ENCODE measurements at regions not wholly inside any gene's neighbourhood (a gene's known extent, or its start where the extent isn't known, plus 50 kb on each side); places are given as distances from the start of the nearest gene placed in this dataset.
"Not testable (repeated sequence)": the region's sequence is repeated elsewhere in the genome, so short reads cannot be mapped to it uniquely, and the experiment has no call there.

DNA sequence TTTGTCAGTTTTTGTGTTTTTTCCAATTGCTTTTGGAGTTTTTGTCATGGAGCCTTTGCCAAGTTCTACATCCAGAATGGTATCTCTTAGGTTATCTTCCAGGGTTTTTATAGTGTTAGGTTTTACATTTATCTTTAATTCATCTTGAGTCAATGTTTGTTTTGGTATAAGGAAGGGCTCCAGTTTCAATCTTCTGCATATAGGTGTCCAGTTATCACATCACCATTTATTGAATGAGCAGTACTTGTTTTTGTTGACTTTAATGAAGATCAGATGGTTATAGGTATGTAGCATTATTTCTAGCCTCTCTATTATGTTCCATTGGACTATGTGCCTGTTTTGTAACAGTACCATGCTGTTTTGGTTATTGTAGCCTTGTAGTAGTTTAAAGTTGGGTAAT, 1233.1 kb downstream of the PLA2G4A start:
- DNase-seq = no peak

DNA sequence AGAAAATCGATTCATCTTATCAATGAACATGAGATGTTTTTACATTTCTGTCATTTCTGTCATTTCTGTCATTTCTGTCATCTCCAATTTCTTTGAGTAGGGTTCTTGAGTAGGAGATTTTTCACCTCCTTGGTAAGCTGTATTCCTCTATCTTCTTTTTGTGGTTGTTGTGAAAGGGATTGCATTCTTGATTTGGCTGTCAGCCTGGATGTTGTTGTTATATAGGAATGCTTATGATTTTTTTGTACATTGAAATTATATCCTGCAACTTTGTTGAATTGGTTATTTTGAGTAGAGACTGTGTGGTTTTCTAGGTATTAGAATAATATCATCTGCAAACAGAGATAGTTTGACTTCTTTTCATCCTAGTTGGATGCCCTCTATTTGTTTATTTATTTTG, 1233.7 kb downstream of the PLA2G4A start:
- no peak for DNase-seq

DNA sequence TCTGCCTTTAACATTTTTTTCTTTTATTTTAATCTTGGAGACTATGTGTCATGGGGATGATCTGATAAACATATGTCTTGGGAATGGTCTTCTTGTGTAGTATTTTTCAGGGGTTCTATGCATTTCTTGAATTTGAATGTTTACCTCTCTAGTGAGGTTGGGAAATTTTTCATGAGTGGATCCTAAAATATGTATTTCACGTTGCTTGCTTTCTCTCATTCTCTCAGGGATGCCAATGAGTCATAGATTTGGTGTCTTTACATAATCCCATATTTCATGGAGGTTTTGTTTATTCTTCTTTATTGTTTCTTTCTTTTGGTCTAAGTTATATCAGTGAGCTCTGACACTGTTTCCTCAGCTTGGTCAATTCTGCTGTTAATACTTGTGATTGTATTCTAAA, 1237.2 kb downstream of the PLA2G4A start:
- no peak for DNase-seq

DNA sequence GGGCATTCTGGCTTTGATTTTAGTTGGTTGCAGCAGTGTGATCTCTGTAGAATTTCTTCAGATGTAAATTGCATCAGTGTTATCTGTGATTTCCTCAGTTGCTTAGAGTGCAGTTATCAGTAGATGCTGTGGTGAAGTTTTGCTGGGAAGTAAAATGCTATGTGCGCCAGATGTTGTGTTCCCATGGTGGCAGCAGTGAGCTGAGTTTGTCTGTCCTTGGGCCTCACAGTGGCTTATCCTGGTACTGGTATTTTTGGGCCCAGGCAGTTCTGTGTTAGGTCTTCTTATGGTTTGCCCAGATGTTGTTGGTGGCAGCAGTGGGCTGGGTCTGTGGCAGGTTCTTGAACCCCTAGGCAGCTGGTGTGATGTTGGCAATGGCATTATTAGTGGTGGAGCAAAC, 1242.1 kb downstream of the PLA2G4A start:
- DNase-seq = no peak

DNA sequence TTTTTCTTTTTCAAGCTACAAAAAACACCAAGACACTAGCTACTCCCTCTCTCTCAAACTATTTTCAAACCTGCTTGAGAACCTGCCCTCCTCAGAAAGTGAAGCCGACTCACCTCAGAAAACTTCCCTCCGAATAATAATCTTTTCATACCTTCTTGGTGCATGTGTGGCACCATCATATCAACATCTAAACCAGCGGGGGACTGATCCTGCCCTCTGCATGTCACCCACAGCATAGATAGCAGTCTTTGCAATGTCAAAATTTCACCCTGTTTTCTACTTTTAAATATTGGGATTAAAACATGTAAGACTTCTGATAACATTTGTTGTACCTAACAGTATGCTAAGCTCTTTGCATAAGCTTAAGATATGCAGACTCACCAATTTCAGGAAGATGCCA, 1260.3 kb downstream of the PLA2G4A start:
- no peak for DNase-seq

DNA sequence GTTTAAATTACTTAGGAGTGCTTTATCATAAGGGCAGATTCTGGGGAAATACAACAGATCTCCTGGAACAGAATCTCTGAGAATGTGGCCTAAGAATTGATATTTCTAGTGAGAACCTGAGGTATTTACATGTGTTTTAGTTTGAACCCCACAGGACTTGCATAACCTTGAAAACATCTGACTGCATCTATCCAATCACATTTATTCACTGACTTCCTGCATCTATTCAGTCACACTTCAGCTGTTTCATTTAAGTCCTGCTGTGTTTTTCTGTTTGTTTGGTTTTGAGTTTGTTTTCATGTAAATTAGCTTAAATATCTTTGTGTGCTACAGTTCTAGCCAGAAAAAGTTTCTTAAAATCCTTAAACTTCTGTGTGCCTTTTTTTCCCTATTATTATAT, 1260.7 kb downstream of the PLA2G4A start:
- no peak for DNase-seq

DNA sequence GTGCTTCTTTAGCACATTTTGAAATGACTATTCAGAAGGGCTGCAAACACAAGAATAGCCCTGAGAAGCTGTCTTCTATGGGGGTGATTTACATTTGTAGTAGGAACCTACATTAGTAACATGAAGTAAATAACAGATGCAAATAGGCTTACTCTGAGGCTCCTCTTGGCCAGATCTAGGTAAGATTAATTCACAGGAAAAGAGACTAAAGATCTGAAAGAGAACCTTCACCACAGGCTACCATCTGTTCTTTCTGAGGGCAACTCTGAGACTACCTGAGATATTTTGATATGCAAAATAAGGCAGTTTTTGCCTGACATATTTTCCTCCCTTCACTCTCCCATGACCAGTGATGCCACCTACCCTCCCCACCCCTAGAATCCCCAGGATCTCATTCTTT, 1267.8 kb downstream of the PLA2G4A start:
- no peak for DNase-seq

DNA sequence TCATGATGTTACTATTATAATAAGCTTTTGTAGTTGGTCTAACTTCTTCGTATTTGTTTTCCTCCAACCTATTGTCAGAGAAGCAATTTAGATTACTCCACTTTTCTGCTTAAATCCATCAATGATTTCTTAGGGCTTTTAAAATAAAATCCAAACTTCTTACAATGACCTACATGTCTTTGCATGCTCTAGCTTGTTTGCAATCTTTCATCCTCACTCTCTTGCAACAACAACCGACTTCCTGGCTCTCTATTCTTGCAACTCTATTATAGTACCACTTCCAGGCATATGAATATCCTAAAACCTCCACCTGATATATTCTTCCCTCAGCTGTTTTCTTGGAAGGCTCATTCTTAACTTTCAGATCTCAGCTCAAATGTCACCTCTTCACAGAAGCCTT, 1288.7 kb downstream of the PLA2G4A start:
- DNase-seq = no peak

DNA sequence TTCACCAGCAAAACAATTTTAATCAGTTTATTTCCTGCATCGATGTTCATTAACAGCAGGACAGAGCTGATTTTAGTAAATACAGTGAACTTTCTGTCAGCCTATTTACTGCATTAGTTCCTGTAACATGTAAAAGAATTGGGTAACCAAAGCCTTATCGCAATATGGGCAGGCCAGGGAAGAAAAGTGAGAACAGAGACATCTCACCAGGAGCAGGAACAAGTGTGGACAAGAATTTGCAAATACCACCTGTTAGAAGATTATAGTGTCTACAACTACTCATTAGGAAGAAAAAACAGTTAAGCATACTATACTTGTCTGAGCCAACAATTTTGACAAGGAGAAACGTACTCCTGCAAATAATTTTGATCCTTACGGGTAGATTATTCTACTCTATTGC, 1293.9 kb downstream of the PLA2G4A start:
- DNase-seq = no peak

DNA sequence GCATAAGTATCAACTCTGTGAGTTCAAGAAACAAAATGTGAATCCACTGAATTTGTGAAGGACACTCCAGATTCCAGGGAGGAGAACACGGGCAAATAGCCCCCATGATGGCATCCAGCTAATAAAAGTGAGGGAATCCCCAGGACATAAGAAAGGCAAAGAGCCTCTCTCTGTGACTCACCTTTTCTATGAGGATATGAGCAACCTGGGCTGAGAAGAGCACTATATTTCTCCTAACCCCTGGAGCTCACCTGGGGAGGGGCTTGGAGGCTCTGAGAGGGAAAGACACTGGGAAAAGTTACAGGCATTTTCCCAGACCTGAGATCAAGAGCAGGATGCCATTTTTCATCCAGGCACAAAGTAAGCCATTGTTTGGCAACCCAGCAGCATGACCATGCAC, 1298.8 kb downstream of the PLA2G4A start:
- DNase-seq = no peak

DNA sequence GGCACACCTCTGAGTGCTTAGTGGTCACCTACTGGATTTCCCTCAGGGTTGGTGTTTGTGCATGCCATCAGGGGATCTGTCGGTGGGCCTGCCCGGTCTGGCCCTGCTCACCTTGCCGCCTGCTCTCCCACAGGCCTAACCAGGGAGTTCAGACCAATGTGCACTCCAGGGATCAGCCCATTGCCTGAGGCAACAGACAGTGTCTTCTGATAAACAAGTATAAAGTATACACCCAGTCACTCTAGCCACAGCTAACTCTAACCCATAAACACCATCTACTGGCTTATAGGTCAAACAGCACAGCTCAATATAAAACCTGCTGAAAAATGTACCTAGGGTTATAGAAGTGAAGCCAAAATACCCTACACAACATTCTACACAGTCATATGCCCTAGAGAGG, 1300.0 kb downstream of the PLA2G4A start:
- no peak for DNase-seq

DNA sequence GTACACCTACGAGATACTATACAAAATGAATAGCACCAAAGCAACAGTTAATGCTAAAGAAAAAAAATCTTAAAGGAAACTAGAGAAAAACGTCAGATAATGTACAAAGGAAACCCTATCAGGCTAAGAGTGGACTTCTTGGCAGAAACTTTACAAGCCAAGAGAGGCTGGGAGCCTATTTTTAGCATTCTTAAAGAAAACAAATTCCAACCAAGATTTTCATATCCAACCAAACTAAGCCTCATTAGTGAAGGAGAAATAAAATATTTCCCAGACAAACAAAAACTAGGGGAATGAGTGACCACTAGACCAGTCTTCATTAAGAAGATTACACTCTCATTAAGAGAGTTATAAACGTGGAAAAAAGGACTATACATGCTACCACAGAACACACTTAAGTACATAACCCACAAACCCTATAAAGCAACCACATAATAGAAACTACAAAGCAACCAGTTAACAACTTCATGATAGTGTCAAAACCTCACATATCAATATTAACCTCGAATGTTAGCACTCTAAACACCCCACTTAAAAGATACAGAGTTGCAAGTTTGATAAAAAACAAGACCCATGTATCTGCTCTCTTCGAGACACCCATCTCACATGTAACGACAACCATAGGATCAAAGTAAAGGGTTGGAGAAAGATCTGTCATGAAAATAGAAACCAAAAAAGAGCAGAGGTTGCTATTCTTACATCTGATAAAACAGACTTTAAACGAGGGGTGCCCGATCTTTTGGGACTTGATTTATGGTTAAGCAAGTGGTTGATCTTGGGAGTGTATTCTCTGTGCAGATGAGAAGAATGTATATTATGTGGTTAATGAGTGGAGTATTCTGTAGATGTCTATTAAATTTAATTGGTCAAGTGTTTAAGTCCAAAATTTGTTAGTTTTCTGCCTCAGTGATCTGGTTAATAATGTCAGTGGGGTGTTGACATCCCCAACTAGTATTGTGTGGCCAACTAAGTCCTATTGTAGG, 1301.4 kb downstream of the PLA2G4A start:
- no peak for DNase-seq

DNA sequence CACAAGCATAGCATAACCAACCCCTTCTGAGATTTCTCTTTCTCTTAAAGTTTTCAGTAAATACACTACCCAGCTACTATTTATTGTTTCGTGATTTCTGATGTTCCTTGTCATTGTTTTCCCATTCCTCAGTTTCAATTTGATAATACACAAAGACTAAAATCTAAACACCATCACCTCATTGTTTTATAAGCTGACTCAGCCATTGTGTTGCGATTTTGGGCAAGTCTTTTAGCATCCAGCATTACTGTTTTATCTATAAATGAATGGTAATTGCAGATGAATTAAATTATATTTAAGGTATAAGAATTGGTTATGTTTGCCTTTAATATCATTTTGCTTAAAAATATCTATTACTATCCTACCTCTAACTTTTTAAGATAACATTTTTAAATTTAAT, 1308.5 kb downstream of the PLA2G4A start:
- DNase-seq = no peak

DNA sequence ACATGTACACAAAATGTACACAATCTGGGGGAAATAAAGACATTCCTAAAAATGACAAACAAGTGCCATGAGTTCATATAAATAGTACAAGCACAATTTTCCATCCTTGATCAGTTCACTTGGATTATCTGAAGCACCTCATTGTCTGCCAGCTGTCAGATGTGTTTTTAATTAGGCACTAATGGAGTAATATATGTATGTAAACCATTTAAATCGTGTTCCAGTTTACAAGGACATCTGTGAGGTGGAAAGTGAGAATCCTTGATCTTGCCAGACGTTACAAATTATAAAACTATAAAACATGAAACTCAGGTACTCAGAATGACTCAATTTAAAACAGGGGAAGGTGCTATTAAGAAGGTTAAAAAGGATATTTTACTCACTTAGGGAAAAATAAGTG, 1312.2 kb downstream of the PLA2G4A start:
- DNase-seq = no peak

DNA sequence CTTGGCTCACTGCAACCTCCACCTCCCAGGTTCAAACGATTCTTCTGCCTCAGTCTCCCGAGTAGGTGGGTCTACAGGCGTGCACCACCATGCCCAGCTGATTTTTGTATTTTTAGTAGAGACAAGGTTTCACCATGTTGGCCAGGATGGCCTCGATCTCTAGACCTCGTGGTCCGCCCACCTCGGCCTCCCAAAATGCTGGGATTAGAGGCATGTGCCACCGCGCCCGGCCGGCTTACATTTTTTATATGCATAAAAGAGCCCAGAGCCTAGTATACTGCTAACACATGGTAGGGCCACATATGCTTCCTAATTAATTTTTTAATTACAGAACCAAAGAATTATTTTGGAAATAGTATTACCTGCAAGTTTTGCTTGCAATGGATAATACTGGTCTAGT, 1325.4 kb downstream of the PLA2G4A start:
- no peak for DNase-seq

DNA sequence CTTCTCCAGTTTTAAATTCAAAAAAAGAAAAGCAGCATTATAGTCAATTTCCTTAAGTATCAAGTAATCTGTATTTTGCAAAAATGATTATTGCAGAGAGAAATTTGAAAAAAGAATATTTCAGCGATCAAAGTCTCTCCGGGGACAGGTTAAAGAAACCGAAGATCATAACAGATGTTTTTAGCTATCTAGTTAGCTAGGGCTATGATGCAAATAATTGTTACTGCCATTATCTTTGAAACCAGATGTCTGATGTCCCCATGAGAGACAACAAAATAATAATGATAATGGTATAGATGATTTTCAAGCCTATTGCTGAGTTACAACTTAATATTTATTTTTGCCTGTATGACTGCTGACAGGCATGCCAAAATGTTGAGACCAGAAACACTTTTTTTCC, 1326.0 kb downstream of the PLA2G4A start:
- no peak for DNase-seq

DNA sequence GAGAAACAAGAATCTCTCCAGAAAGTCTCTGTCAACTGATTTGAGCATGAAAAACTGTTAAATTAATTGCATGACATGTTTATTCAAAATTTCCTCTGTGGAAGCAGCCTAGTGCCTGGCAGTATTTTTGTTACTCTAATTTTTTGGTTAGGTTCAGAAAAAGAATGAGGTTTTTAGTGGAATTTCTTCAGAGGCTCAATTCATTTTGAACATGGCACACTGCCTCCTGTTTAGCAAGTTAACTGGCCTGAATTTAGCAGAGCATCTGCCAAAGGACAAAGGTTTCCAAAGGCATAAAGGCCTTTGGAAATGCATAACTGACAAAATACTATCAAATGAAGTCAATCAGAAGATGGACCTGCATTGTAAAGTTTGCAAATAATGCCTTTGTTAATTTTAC, 1326.5 kb downstream of the PLA2G4A start:
- DNase-seq = no peak

DNA sequence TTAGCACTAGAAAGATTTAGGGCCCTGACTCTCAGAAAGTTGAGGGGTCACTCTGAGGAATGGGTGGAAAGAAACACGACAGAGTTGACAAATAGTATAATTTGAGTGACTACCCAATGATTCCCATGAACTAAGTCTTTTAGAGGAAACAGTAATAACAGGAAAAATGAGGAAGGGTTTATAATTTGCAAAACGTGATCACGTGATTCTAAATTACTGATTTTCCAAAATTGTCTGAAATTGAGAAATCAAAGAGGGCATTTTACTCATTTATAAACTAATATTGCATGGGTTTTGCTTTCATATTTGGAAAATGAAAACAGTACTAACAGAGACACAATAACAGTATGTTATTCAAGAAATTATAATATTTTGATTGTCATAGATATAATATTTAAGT, 1335.7 kb downstream of the PLA2G4A start:
- no peak for DNase-seq

DNA sequence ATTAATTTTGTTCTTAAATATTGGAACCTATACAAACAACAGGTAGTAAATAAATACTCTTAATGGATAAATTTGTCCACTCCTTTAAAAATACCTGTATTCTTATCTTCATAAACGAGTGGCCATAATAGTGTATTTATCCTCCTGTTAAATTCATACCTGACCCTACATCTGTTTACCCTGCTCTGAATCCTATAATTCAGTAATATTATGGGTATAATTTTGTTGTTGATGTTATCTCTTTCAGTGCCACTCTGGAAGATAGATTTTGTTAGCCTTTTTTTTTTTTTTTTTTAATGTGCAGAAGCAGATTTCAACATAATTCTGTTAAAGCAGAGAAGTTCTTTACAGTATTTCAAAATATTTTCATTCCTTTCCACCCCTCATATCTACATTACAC, 1337.9 kb downstream of the PLA2G4A start:
- no peak for DNase-seq

DNA sequence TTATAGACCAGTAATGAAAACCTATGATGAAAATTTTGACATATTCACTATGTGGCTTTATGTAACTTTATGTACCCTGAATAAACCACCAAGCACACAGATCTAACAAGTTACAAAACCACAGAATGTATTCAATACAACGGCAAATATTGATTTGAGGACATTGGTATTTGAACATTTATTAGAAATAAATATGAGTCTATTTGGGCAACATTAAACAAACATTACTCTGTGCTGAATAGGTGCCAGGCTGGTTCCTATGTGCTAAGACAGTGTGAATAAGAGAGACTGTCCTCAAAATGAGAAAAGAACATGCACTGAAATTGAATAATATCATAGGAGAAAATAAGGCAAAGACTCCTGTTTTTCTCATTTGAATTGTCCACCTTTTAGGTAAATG, 1341.2 kb downstream of the PLA2G4A start:
- no peak for DNase-seq

DNA sequence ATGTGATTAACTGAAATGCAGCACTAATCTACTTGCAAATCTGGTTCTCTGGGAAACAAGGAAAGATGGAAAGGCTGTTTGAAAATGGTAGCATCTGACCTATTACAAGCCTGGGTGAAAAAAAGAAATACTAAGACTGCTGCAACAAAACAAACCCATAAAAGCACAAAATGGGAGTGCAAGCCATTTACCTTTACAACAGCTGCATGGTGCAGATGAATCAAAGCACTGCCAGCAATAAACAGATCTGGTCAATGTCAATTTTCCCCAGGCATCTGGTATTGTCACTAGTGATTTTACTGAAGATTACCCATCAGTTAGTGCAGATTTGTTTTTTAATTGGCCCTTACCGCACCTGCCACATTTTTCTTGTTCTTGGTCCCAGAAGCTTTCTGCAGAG, 1341.7 kb downstream of the PLA2G4A start:
- DNase-seq = no peak

DNA sequence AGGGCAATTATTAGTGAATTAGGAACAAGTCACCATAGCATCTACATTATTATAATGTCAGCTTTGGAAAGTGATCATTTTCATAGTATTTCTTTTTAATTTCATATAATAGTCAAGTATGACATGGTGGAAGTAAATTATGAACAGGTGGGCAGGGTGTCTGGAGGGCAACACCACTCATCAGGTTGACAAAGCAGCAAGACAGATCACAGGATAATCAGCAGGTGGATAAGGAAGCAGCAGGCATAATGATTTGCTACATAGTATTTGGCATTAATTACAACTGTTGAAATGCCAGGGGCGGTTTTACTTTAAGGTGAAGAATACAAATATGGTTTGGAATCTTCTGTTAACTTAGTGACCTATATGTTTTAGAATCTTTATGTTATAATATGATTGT, 1342.2 kb downstream of the PLA2G4A start:
- DNase-seq = no peak

DNA sequence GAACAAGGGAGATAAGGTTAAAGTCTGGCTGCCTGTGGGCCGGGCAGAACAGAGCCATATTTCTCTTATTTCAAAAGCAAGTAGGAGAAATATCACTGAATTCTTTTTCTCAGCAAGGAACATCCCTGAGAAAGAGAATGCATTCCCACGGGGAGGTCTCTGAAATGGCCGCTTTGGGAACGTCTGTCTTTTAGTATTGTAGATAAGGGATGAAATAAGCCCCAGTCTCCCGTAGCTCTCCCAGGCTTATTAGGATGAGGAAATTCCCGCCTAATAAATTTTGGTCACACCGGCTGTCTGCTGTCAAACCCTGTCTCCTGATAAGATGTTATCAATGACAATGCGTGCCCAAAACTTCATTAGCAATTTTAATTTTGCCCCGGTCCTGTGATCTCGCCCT, 1353.3 kb downstream of the PLA2G4A start:
- DNase-seq = not testable (repeated sequence)

DNA sequence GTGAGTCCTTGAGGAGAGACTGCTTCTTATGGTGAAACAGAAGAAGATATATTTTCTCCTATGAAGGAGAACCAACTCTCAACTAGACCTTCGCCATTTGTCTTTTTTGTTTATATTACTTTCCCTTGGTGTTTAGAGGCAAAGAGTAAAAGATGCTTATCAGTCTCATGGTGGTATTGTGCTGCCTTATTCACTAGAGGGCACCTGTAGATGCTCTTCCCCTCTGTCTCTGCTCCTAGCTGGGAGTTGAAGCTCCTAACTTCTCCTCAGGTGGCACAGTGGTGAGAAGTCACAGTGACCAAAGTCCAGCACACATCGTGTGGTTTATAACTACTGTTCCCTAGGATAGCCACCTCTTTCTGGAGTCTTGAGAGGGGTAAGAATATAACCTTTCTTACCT, 1359.6 kb downstream of the PLA2G4A start:
- DNase-seq = no peak

All from left kidney (tissue), 1 donor.